NCI-H446 treated with DMSO at 0.1 percent for 48 hours (cell line): ENCODE measurements at regions not wholly inside any gene's neighbourhood (a gene's known extent, or its start where the extent isn't known, plus 50 kb on each side); places are given as distances from the start of the nearest gene placed in this dataset.
"Not testable (repeated sequence)": the region's sequence is repeated elsewhere in the genome, so short reads cannot be mapped to it uniquely, and the experiment has no call there.

Source experiments
- DNase-seq: peaks from one replicate; lab custom pipeline; 2025; lab: John Stamatoyannopoulos, UW

DNA sequence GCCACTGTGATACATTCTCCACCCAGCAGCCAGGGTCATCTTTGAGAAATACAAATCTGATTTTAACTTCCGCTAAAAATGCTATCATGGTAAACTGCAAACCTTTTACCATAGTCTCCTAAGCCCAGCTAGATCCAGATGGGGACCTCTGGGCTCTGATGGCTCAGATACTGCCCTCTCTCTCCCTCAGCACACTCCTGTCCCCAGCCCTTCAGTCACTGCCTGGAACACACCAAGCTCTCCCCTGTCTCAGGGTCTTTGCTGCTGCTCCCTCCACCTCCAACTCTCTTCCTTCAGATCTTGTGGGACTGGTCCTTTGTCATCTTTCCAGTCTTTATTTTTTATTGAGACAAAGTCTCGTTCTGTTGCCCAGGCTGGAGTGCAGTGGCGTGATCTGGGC is 65.1 kb downstream of the SPRY4 start:
- DNase-seq: no peak

GRCh38 chr5:142255831-142256230 is 69.0 kb downstream of the SPRY4 start:
- no peak for DNase-seq

GRCh38 chr5:142254431-142254830 is 70.4 kb downstream of the SPRY4 start:
- peak; percentile 61 for DNase-seq

DNA sequence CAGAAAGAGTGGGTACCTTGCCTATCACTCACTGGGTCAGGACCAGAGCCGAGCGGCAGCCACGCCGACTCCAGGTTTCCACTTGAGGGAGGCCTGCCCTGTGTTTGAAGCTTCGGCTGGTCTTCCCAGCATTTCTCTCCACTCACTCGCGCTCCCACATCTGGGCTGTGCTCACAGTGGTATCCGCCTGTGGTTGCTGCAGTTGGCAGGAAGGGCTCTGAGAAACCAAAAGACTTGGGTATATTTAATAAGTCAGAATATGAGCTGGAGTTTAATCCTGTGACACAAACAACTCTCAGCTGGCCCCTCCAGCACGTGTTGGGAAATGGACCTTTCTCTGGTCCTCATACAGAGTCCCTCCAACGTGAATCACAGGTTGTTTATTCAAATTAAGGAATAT is 70.9 kb downstream of the SPRY4 start:
- DNase-seq: no peak

- DNase-seq: no peak
Measured at GRCh38 chr5:142250119-142250518, 74.7 kb downstream of the SPRY4 start.

DNA sequence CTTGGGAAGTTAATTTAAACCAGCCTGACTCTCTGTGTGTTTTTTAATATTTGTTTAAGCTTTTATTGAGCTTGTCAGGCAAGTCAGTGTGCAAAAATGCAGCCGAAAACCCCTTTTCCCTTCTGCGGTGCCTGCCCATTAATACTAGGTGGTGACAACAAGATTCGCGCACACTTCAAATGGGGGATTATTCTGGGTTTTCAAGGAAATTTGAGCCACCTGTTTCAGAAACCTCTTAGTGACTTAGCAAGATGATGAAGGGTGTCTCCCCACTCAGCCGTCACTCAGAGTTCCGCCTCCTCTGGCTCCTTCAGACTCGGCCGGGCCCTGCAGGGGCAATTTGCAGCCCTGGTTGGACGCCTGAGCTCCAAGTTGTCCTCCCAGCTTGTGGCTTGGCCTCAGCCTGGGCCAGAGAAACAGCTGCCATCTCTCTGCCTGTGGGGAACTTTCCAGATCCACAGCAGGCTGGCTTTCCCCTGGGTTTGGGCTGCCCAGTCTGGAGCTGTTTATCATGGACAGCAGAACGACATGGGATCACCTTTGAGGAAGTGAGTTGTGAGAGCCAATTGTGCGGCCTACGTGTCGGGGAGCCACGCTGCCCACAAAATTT is 75.9 kb downstream of the SPRY4 start:
- DNase-seq: peak; percentile 2

DNA sequence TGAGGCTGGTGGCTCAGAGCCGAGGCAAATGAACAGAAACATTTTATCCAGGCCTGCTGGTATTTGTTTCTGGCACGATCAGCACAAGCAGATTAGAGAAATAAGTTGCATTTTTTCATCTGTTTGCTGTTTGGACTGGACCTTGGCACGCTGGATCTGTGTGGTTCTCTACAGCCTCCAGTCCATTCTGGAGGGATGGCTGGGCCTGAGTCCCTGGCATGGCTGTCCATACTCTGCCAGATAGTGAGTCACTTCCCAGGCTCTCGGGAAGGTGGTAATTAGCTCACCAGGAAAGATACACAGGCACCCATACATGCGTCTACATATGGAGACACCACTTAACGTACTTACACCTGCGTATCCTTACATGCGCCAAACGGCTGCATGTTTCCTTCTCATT is 78.6 kb downstream of the SPRY4 start:
- DNase-seq: peak; percentile 19

DNA sequence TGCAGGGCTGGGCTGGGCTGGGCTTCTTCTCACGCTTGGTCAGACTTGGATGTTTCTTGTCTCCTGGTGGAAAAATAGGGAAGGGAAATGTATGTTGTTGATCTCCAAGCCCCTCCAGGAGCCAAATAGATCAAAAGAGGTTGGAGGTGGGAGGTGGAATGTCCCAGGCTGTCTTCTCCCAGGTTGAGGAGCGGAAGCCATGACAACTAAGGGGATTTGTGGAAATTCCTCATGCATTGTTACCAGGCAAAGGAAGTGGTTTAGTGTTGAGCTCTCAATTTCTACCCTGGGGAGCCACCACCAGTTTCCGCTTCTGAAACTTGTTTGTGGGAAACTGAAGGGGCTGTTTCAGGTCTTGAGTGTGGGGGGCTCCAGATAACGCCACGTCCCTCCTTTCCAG is 79.0 kb downstream of the SPRY4 start:
- DNase-seq: no peak

DNA sequence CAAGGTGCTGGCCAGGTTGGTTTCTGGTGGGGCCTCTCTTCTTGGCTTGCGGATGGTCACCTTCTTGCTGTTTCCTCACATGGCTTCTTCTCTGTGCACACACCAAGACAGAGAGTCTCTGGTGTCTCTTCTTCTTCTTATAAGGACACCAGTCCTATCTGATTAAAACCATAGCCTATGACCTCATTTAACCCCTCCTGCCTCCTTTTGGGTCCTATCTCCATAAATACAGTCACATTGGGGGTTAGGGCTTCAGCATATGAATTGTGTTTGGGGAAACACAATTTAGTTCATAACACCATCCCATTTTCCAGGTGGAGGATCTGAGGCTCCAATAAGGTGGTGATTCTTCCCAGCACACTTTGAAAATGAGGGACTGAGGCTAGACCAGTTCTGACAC is 80.4 kb downstream of the SPRY4 start:
- no peak for DNase-seq

DNA sequence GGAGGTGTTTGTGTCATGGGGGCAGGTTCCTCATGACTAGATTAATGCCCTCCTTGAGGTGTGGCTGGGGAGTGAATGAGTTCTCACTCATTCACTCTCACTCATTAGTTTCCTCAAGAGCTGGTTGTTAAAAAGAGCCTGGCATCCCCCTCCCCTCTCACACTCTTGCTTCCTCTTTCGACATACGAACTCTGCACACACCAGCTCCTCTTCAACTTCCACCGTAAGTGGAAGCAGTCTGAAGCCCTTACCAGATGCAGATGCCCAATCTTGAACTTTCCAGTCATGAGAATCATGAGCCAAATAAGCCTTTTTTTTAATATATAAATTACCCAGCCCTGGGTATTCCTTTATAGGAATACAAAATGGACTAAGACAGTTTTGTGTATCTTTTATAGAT is 82.5 kb downstream of the SPRY4 start:
- no peak for DNase-seq

DNA sequence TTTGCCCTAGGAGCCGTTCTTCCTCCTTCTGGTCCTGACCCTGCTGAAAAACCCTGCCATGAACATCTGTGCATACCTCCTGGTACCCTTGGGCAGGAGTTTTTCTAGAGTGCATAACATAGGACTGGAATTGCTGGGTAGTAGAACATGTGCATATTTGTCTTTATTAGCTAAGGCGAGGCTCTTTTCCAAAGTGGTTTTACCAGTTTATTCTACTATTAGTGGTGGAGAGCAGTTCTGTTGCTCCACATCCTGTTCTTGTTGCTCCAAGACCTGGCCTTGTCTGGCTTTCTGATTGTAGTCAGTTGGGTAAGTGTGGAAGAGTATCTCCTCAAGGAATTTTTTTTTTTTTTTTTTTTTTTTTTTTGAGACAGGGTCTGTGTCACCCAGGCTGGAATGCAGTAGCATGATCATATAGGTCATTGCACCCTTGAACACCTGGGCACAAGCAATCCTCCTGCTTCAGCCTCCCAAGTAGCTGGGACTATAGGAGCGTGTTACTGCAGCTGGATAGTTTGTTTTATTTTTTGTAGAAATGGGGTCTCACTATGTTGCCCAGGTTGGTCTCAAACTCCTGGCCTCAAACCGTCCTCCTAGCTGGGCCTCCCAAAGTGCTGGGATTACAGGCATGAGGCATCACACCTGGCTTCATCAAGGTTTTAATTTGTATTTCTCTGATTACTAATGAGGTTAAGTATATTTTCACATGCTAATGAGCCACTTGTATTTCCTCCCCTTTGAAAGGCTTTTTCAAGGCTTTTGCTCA is 85.2 kb downstream of the SPRY4 start:
- DNase-seq: no peak

DNA sequence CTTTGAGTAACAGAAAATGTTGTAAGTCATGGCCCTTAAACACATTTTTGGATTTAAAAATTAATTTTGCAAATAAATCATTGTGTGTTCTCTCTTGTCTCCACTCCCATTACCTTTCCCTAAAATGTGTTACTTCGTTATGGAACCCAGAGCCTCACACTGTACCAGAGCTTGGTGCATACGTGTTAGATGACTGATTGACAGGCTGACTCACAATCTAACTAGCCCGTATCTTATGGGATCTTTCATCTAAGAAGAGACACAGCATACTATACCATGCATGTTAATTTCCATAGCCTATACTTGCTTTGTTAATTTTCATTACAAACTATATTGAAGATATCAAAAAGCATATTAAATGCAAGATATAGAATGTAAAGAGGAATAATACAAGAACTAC is 87.1 kb downstream of the SPRY4 start:
- no peak for DNase-seq

DNA sequence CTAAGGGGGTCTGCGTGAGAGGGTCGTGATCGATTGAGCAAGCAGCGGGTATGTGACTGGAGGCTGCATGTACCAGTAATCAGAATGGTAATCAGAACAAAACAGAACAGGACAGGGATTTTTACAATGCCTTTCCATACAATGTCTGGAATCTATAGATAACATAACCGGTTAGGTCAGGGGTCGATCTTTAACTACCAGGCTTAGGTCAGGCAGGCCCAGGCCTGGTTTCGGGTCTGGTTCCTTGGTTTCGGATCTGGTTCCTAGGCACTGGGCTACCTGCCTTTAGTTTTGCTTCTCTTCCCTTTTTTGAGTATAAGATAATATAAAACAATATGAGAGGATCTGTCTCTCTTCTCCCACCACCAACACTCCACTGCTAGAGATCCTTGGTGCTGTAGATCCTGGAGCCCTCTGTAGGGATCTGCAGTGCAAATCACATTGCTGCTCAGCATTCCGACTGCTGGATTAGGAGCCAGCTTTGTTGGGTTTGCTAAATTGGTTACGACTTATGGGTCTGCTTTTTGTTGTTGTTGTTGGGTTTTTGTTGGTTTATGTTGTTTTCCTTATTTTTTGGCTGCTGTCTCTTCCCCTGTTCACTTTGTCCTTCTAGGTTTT is 88.0 kb downstream of the SPRY4 start:
- DNase-seq: not testable (repeated sequence)

DNA sequence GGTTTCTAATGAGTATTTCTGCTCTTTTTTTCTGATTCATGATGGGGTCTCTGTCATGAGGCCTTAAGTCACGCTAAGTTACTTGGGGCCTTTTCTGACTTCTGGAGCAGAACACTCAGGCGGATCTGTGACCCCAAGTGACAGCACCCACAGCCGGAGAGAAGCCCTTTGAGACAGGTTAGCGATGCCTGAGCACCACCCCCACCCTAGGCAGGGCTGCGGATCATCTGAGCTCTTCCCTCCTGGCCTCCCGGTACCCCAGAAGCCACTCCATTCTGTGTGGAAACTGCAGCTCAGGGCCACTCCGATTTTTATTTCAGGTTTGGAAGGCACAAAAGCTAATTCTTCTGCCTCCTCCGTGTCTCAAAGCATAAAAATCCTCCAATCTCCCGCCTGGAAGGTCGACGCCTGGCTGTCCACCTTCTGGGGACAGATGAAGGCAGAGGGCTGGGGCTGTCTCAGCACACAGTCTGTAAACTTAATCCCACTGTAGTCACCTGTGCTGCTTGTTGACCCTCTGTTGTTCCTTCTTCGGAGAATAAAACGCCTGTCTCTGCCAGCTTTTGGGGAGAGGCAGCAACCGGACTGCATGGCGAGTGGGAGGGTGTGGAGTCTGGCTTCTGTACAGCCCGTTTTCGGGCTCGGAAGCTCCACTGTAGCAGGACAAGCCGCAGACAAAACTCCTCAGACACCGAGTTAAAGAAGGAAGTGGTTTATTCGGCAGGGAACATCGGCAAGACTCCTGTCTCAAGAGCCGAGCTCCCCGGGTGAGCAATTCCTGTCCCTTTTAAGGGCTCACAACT is 88.8 kb downstream of the SPRY4 start:
- no peak for DNase-seq

- DNase-seq: no peak
Measured at GRCh38 chr5:142235050-142235797, 89.6 kb downstream of the SPRY4 start.

DNA sequence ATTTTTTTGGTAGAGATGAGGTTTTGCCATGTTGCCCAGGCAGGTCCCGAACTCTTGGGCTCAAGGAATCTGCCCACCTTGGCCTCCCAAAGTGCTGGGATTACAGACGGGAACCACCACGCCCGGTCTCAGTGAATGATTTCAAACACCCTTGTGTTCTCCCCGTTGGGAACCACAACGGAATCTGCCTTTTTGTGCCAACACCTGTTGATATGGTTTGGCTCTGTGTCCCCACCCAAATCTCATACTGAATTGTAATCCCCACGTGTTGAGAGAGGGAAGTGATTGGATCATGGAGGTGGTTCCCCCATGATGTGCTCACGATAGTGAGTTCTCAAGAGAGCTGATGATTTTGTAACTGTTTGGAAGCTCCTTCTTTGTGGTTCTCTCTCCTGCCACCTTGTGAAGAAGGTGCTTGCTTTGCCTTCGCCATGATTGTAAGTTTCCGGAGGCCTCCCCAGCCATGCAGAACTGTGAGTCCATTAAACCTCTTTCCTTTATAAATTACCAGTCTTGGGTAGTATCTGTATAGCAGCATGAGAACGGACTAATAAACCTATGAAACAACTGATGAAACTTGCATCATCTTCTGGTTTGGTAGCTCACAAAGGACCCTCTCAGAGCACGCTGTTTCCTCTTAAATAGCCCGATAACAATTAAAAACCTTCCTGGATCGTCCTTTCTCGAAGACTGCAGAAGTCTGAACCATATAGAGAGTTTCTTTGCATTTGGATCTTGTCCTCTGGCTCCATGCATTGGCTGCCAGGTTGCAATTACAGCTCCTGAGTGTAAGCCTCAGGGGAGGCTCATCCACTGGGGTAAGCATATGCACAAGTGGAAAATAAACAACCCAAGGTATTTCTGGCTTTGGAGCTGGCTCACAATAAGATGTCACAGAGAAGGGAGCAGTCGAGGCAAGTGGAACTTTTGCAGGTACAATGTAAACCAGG is 91.5 kb downstream of the SPRY4 start:
- no peak for DNase-seq

DNA sequence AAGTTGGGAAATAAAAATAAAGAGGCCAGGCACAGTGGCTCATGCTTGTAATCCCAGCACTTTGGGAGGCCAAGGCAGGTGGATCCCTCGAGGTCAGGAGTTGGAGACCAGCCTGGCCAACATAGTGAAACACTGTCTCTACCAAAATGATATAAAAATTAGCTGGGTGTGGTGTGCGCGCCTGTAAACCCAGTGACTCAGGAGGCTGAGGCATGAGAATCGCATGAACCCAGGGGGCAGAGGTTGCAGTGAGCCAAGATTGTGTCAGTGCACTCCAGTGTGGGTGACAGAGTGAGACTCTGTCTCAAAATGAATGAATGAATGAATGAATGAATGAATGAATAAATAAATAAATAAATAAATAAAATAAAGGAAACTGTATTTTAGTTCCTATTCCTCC is 93.9 kb downstream of the SPRY4 start:
- DNase-seq: not testable (repeated sequence)

DNA sequence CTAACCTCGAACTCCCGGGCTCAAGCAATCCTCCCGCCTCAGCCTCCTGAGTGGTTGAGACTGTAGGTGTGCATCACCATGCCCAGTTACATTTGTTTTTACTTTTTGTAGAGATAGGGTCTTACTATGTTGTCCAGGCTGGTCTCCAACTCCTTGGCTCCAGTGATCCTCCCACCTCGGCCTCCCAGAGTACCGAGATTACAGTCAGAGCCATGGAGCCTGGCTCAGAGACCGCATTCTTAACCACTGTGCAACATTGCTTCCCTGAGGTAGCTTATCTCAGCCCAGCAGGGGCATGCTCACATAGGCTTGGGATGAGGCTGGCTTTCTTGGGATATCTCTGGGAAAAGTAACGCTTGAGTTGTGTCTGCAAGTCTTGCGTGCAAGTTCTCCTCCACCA is 99.7 kb downstream of the SPRY4 start:
- DNase-seq: no peak

DNA sequence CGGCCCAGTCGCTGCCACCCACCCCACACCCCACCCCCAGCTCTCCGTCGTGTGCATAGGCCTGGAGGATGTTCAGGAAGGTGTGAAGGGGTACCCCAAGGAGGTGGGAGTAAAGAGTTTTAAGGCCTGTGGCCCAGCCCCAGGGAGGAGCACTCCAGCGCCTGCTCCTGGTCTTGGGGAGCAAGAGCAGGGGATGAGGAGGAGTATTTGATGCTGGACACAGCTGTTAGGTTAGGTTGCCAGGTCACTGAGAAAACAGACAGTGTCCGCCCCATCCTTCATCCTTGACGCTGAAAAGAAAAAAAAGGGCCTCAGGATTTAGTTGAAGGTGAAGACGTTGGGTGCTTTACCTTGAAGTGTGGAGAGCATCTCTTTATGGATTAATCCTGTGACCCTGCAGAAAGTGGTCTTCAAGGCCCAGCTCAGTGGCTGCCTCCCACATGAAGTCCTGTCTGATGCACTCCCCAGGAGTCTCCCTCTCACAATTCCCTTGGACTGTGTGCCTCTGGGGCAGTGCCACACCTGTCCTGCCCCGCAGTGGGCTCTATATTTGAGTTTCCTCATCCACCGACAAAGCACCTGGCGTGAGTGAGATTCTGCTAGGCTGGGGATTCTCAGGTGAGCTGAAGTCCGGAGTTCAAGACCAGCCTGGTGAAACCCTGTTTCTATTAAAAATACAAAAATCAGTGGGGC is 101.8 kb downstream of the SPRY4 start:
- no peak for DNase-seq

DNA sequence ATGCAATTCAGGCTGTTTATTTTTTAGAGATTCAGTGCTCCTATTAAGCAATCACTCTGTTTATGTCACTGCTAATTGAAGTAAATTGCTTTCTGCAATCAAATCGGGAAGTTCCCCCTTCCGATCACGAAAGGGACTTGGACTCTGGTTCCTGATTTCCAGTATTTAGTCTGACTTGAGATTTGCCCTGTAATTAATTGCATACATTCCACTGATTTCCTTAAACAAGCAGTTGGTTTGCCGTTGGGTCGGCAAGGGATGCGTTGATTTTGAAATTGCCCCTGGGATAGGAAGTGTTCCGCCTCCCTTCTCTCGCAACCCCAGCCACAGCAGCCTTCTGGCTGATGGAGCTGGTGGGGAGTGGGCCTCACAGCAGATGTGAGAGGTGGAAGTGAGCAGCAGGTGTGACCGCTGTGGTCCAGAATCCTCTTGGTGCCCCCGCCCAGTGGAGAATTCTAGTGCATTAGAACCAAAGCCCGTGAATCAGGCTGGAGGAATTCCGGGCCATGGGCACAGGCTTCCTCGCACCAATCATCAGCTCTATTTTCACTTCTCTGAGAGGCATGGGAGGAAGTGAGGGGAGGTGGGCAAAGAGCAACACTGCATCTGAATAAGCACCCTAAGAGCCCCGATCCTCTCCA is 102.5 kb downstream of the SPRY4 start:
- no peak for DNase-seq
